ENCODE measurements at regions not wholly inside any gene's neighbourhood (a gene's known extent, or its start where the extent isn't known, plus 50 kb on each side); places are given as distances from the start of the nearest gene placed in this dataset.

GRCh38 chr15:38190501-38190900 is 62.1 kb upstream of the SPRED1 start:
- TF ChIP-seq CTCF (IDR thresholded peaks at IDR 0.05): no peak
- TF ChIP-seq POLR2AphosphoS5 (IDR thresholded peaks at IDR 0.05): no peak
- no peak for TF ChIP-seq POLR2A (IDR thresholded peaks at IDR 0.05)
- no peak for TF ChIP-seq EP300 (IDR thresholded peaks at IDR 0.05)

Data from suprapubic skin (tissue), 4 donors.